HepG2 (cell line): ENCODE measurements at regions not wholly inside any gene's neighbourhood (a gene's known extent, or its start where the extent isn't known, plus 50 kb on each side); places are given as distances from the start of the nearest gene placed in this dataset.

Experiments used
- BHLHE40 ChIP-seq: IDR thresholded peaks from 2 replicates; pipeline ENCODE4 v1.6.1; 2011; ENCODE audit warnings: low read length, improper control_type of control experiment
- BRD4 ChIP-seq: sonication (generic); formaldehyde crosslinking; IDR thresholded peaks from 2 replicates; pipeline ENCODE4 v1.4.0; 2020; ENCODE audit warnings: missing genetic modification reagents
- EP300 ChIP-seq, 3 experiments: sonication (generic) in 1 of 3; formaldehyde crosslinking in 1 of 3; IDR thresholded peaks; 2 replicates each; pipeline versions ENCODE4 v1.5.1 to v1.6.1; 2011 to 2020; ENCODE audit warnings: low read depth in 2 of 3, low read length in 2 of 3, borderline replicate concordance in 1 of 3, improper control_type of control experiment in 1 of 3, mild to moderate bottlenecking in 1 of 3, missing genetic modification reagents in 1 of 3, moderate library complexity in 1 of 3
- HDAC1 ChIP-seq: sonication (generic); formaldehyde crosslinking; IDR thresholded peaks from 2 replicates; pipeline ENCODE4 v1.5.1; 2020; ENCODE audit warnings: mild to moderate bottlenecking, missing genetic modification reagents
- RAD21 ChIP-seq: fragments of 450-650 bp; formaldehyde crosslinking; IDR thresholded peaks from 2 replicates; pipeline ENCODE4 v1.5.0; 2020; ENCODE audit warnings: mild to moderate bottlenecking
- ZC3H4 ChIP-seq: sonication (generic); formaldehyde crosslinking; IDR thresholded peaks from 2 replicates; pipeline ENCODE4 v1.4.0; 2020; ENCODE audit warnings: missing genetic modification reagents, borderline replicate concordance
- ZNF382 ChIP-seq: sonication (generic); formaldehyde crosslinking; IDR thresholded peaks from 2 replicates; pipeline ENCODE4 v1.5.0; 2020; ENCODE audit warnings: missing genetic modification reagents, mild to moderate bottlenecking, borderline replicate concordance
- TF ChIP-seq, protein P1 (sequence below): sonication (generic); formaldehyde crosslinking; IDR thresholded peaks from 2 replicates; pipeline ENCODE4 v1.5.0; 2020; ENCODE audit warnings: mild to moderate bottlenecking, missing genetic modification reagents, borderline replicate concordance
- TF ChIP-seq, protein P2 (sequence below): sonication (generic); formaldehyde crosslinking; IDR thresholded peaks from 2 replicates; pipeline ENCODE4 v1.5.0; 2020; ENCODE audit warnings: mild to moderate bottlenecking, missing genetic modification reagents, moderate library complexity

DNA sequence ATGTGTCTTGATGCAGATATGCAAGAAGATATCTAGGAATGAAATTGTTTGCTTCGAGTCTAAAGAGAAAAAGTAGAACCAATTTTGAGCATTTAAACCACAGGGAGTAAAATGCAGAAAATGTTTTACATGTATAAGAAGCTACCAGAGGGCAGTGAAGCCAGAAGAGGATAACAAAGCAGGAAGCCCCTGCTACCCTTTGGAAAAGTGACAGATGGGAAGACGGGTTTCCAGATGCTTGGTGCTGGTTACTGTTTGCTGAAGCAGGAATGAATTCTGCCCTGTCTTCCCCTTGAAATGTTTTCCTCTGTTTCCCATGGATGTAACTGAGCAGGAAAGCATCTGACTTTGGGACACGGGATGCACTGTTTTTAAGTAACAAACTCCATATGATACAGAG lies 822.2 kb downstream of the MRPL39 start:
- TF ChIP-seq RAD21, result no peak
- TF ChIP-seq EP300 (IDR thresholded peaks at IDR 0.05; ENCODE audit: low read depth in 2 of 2, low read length in 2 of 2), result no peak
- TF ChIP-seq EP300 (CRISPR knock-in tag; IDR thresholded peaks at IDR 0.05; ENCODE audit: borderline replicate concordance), result no peak
- TF ChIP-seq BHLHE40, result no peak
- TF ChIP-seq ZNF382 (CRISPR knock-in tag), result no peak
- TF ChIP-seq, protein P1, sequence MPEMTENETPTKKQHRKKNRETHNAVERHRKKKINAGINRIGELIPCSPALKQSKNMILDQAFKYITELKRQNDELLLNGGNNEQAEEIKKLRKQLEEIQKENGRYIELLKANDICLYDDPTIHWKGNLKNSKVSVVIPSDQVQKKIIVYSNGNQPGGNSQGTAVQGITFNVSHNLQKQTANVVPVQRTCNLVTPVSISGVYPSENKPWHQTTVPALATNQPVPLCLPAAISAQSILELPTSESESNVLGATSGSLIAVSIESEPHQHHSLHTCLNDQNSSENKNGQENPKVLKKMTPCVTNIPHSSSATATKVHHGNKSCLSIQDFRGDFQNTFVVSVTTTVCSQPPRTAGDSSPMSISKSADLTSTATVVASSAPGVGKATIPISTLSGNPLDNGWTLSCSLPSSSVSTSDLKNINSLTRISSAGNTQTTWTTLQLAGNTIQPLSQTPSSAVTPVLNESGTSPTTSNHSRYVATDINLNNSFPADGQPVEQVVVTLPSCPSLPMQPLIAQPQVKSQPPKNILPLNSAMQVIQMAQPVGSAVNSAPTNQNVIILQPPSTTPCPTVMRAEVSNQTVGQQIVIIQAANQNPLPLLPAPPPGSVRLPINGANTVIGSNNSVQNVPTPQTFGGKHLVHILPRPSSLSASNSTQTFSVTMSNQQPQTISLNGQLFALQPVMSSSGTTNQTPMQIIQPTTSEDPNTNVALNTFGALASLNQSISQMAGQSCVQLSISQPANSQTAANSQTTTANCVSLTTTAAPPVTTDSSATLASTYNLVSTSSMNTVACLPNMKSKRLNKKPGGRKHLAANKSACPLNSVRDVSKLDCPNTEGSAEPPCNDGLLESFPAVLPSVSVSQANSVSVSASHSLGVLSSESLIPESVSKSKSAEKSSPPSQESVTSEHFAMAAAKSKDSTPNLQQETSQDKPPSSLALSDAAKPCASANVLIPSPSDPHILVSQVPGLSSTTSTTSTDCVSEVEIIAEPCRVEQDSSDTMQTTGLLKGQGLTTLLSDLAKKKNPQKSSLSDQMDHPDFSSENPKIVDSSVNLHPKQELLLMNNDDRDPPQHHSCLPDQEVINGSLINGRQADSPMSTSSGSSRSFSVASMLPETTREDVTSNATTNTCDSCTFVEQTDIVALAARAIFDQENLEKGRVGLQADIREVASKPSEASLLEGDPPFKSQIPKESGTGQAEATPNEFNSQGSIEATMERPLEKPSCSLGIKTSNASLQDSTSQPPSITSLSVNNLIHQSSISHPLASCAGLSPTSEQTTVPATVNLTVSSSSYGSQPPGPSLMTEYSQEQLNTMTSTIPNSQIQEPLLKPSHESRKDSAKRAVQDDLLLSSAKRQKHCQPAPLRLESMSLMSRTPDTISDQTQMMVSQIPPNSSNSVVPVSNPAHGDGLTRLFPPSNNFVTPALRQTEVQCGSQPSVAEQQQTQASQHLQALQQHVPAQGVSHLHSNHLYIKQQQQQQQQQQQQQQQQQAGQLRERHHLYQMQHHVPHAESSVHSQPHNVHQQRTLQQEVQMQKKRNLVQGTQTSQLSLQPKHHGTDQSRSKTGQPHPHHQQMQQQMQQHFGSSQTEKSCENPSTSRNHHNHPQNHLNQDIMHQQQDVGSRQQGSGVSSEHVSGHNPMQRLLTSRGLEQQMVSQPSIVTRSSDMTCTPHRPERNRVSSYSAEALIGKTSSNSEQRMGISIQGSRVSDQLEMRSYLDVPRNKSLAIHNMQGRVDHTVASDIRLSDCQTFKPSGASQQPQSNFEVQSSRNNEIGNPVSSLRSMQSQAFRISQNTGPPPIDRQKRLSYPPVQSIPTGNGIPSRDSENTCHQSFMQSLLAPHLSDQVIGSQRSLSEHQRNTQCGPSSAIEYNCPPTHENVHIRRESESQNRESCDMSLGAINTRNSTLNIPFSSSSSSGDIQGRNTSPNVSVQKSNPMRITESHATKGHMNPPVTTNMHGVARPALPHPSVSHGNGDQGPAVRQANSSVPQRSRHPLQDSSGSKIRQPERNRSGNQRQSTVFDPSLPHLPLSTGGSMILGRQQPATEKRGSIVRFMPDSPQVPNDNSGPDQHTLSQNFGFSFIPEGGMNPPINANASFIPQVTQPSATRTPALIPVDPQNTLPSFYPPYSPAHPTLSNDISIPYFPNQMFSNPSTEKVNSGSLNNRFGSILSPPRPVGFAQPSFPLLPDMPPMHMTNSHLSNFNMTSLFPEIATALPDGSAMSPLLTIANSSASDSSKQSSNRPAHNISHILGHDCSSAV, result no peak
- TF ChIP-seq BRD4 (CRISPR knock-in tag), result no peak
- no peak for TF ChIP-seq HDAC1
- no peak for TF ChIP-seq ZC3H4 (CRISPR knock-in tag)
- TF ChIP-seq, protein P2, sequence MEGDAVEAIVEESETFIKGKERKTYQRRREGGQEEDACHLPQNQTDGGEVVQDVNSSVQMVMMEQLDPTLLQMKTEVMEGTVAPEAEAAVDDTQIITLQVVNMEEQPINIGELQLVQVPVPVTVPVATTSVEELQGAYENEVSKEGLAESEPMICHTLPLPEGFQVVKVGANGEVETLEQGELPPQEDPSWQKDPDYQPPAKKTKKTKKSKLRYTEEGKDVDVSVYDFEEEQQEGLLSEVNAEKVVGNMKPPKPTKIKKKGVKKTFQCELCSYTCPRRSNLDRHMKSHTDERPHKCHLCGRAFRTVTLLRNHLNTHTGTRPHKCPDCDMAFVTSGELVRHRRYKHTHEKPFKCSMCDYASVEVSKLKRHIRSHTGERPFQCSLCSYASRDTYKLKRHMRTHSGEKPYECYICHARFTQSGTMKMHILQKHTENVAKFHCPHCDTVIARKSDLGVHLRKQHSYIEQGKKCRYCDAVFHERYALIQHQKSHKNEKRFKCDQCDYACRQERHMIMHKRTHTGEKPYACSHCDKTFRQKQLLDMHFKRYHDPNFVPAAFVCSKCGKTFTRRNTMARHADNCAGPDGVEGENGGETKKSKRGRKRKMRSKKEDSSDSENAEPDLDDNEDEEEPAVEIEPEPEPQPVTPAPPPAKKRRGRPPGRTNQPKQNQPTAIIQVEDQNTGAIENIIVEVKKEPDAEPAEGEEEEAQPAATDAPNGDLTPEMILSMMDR (CRISPR knock-in tag), result no peak
